ENCODE measurements at regions not wholly inside any gene's neighbourhood (a gene's known extent, or its start where the extent isn't known, plus 50 kb on each side); places are given as distances from the start of the nearest gene placed in this dataset.

GRCh38 chr1:34331020-34331926 is 154.6 kb downstream of the C1orf94 start:
- DNase-seq, result no peak

GRCh38 chr1:34332996-34333395 is 156.3 kb downstream of the C1orf94 start:
- DNase-seq, result no peak

GRCh38 chr1:34338871-34339270 is 162.2 kb downstream of the C1orf94 start:
- DNase-seq, result no peak

GRCh38 chr1:34341896-34342295 is 165.2 kb downstream of the C1orf94 start:
- no peak for DNase-seq

- no peak for DNase-seq
Measured at GRCh38 chr1:34342334-34342733, 165.6 kb downstream of the C1orf94 start.

- DNase-seq, result no peak
Measured at GRCh38 chr1:34346128-34346527, 169.4 kb downstream of the C1orf94 start.

- no peak for DNase-seq
Measured at GRCh38 chr1:34353409-34353808, 176.7 kb downstream of the C1orf94 start.

GRCh38 chr1:34354367-34354766 is 177.7 kb downstream of the C1orf94 start:
- no peak for DNase-seq

GRCh38 chr1:34356853-34357252 is 180.1 kb downstream of the C1orf94 start:
- DNase-seq, result no peak

GRCh38 chr1:34358636-34359035 is 181.9 kb downstream of the C1orf94 start:
- no peak for DNase-seq

- no peak for DNase-seq
Measured at GRCh38 chr1:34359411-34359810, 182.7 kb downstream of the C1orf94 start.

- DNase-seq, result no peak
Measured at GRCh38 chr1:34360574-34360973, 183.9 kb downstream of the C1orf94 start.

- DNase-seq, result no peak
Measured at GRCh38 chr1:34361121-34361520, 184.4 kb downstream of the C1orf94 start.

GRCh38 chr1:34361781-34362357 is 185.2 kb downstream of the C1orf94 start:
- no peak for DNase-seq

- no peak for DNase-seq
Measured at GRCh38 chr1:34362949-34363348, 186.2 kb downstream of the C1orf94 start.

- no peak for DNase-seq
Measured at GRCh38 chr1:34363447-34363846, 186.7 kb downstream of the C1orf94 start.

- DNase-seq, result no peak
Measured at GRCh38 chr1:34363915-34364314, 187.2 kb downstream of the C1orf94 start.

- no peak for DNase-seq
Measured at GRCh38 chr1:34364376-34364775, 187.7 kb downstream of the C1orf94 start.

GRCh38 chr1:34365295-34365694 is 188.6 kb downstream of the C1orf94 start:
- no peak for DNase-seq

GRCh38 chr1:34366875-34367624 is 190.3 kb downstream of the C1orf94 start:
- no peak for DNase-seq

GRCh38 chr1:34367954-34368353 is 191.2 kb downstream of the C1orf94 start:
- DNase-seq, result no peak

- no peak for DNase-seq
Measured at GRCh38 chr1:34369701-34370455, 193.2 kb downstream of the C1orf94 start.

- no peak for DNase-seq
Measured at GRCh38 chr1:34370748-34371147, 194.0 kb downstream of the C1orf94 start.
